ENCODE measurements at regions not wholly inside any gene's neighbourhood (a gene's known extent, or its start where the extent isn't known, plus 50 kb on each side); places are given as distances from the start of the nearest gene placed in this dataset.

DNA sequence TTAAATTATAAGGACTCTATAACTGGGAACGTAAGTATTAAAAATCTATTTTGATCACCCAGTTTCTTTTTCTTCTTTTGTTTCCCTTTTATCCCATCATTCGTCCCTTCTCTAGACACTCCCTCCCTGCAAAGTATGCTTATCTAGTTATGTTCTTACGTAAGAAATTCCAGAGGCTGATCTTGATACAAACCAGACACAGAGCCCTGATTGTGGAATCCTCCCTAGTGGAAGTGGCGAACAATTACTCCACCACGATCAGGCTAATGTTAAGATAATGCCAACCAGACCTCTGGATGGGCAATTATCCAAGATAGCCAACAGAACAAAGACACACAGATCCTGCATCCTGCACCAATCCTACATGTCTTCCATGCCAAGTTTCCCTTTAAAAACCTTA lies 1557.4 kb downstream of the PLA2G4A start:
- TF ChIP-seq, protein P1, sequence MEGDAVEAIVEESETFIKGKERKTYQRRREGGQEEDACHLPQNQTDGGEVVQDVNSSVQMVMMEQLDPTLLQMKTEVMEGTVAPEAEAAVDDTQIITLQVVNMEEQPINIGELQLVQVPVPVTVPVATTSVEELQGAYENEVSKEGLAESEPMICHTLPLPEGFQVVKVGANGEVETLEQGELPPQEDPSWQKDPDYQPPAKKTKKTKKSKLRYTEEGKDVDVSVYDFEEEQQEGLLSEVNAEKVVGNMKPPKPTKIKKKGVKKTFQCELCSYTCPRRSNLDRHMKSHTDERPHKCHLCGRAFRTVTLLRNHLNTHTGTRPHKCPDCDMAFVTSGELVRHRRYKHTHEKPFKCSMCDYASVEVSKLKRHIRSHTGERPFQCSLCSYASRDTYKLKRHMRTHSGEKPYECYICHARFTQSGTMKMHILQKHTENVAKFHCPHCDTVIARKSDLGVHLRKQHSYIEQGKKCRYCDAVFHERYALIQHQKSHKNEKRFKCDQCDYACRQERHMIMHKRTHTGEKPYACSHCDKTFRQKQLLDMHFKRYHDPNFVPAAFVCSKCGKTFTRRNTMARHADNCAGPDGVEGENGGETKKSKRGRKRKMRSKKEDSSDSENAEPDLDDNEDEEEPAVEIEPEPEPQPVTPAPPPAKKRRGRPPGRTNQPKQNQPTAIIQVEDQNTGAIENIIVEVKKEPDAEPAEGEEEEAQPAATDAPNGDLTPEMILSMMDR (IDR thresholded peaks at IDR 0.05 in 8 of 11, conservative IDR thresholded peaks at IDR 0.05 in 3 of 11) = no peak
- no peak for TF ChIP-seq POLR2AphosphoS5 (IDR thresholded peaks at IDR 0.05)
